ENCODE measurements at regions not wholly inside any gene's neighbourhood (a gene's known extent, or its start where the extent isn't known, plus 50 kb on each side); places are given as distances from the start of the nearest gene placed in this dataset.

DNA sequence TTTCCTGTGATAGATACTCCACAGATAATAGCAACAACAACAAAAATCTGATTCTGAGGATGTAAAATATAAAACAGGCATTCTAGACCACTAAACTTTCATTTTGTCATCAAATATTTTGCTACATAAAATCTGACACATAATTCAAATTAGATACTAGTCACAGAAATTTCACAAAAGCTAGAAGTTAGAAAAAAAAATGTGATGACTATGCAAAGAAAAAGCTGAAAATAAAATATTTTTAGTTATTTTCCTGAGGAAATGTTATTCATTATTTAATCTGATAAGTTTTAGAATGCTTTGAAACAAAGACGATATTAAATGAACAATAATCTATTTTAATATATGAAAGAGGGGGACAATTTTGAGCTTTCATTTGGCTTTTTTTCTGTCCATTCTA, 357.2 kb downstream of the SLITRK6 start:
- intact Hi-C loops (cut with micrococcal nuclease; ENCODE audit: unreplicated experiment): no loop called here
- Histone ChIP-seq H3K9me3 (ENCODE audit: low read length) (no peaks in the 10 kb centered on the region), H3K79me2 (ENCODE audit: insufficient read depth, low read depth, low read length) (no peaks in the 10 kb centered on the region), H2AFZ (ENCODE audit: low read length) (no peak overlapping the region), H3K4me1 (ENCODE audit: insufficient read depth, low read length, poor library complexity, severe bottlenecking) (no peaks in the 10 kb centered on the region), H3K27ac (ENCODE audit: low read depth, low read length, poor library complexity, severe bottlenecking) (no peak overlapping the region), H3K9me2 (ENCODE audit: insufficient read depth, low read length) (no peaks in the 10 kb centered on the region), H3K4me3 (ENCODE audit: low read depth, low read length, poor library complexity, severe bottlenecking) (no peak overlapping the region), H3K36me3 (ENCODE audit: insufficient read depth, low read length) (no peaks in the 10 kb centered on the region), H3K4me2 (ENCODE audit: low read length) (no peak overlapping the region), H4K20me1 (ENCODE audit: insufficient read depth, low read length) (no peaks in the 10 kb centered on the region)
- CTCF ChIA-PET (ENCODE audit: unreplicated experiment): no interaction called here
- TF ChIP-seq, protein P1, sequence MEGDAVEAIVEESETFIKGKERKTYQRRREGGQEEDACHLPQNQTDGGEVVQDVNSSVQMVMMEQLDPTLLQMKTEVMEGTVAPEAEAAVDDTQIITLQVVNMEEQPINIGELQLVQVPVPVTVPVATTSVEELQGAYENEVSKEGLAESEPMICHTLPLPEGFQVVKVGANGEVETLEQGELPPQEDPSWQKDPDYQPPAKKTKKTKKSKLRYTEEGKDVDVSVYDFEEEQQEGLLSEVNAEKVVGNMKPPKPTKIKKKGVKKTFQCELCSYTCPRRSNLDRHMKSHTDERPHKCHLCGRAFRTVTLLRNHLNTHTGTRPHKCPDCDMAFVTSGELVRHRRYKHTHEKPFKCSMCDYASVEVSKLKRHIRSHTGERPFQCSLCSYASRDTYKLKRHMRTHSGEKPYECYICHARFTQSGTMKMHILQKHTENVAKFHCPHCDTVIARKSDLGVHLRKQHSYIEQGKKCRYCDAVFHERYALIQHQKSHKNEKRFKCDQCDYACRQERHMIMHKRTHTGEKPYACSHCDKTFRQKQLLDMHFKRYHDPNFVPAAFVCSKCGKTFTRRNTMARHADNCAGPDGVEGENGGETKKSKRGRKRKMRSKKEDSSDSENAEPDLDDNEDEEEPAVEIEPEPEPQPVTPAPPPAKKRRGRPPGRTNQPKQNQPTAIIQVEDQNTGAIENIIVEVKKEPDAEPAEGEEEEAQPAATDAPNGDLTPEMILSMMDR (conservative IDR thresholded peaks at IDR 0.05; ENCODE audit: low read length): no peak
- TF ChIP-seq EZH2phosphoT487 (IDR thresholded peaks at IDR 0.05; ENCODE audit: borderline replicate concordance, low read depth, low read length): no peak
- BruUV-seq (replicated peaks): no TSS peak
- POLR2A ChIA-PET: interaction anchor here (1.0 kb wide), 1 partner anchor 20 kb away, joined by 3 read pairs; no protein-coding TSS in a partner anchor
- no peak for DNase-seq (ENCODE audit: low spot score)

DNA sequence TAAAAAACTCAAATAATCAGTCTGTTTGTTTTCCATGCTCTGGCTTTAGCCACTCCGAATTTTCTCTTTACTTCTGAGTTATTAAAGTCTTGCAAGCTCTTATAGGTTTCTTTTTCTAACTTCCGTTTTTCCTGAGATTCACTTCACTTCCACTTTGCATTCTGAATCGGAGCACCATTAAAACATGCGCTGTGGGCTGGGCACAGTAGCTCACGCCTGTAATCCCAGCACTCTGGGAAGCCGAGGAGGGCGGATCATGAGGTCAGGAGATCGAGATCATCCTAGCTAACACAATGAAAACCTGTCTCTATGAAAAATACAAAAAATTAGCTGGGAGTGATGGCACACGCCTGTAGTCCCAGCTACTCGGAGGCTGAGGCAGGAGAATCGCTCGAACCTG, 357.9 kb downstream of the SLITRK6 start:
- Histone ChIP-seq H3K27ac (ENCODE audit: low read depth, low read length, poor library complexity, severe bottlenecking) (no peak overlapping the region), H4K20me1 (ENCODE audit: insufficient read depth, low read length) (no peaks in the 10 kb centered on the region), H3K79me2 (ENCODE audit: insufficient read depth, low read depth, low read length) (no peaks in the 10 kb centered on the region), H3K4me2 (ENCODE audit: low read length) (no peak overlapping the region), H2AFZ (ENCODE audit: low read length) (no peak overlapping the region), H3K4me1 (ENCODE audit: insufficient read depth, low read length, poor library complexity, severe bottlenecking) (no peaks in the 10 kb centered on the region), H3K9me3 (ENCODE audit: low read length) (no peaks in the 10 kb centered on the region), H3K9me2 (ENCODE audit: insufficient read depth, low read length) (no peaks in the 10 kb centered on the region), H3K36me3 (ENCODE audit: insufficient read depth, low read length) (no peaks in the 10 kb centered on the region), H3K4me3 (ENCODE audit: low read depth, low read length, poor library complexity, severe bottlenecking) (no peak overlapping the region)
- no peak for TF ChIP-seq EZH2phosphoT487 (IDR thresholded peaks at IDR 0.05; ENCODE audit: borderline replicate concordance, low read depth, low read length)
- TF ChIP-seq, protein P1 (conservative IDR thresholded peaks at IDR 0.05; ENCODE audit: low read length): no peak
- no TSS peak for BruUV-seq (replicated peaks)
- no peak for DNase-seq (ENCODE audit: low spot score)
- intact Hi-C loops (cut with micrococcal nuclease; ENCODE audit: unreplicated experiment): no loop called here
- ChIA-PET POLR2A (interaction anchor here (0.6 kb wide), 1 partner anchor 333 kb away, joined by 3 read pairs; no protein-coding TSS in a partner anchor), CTCF (ENCODE audit: unreplicated experiment) (interaction anchor here (0.6 kb wide), 1 partner anchor 330 kb away, joined by 3 read pairs; no protein-coding TSS in a partner anchor)

DNA sequence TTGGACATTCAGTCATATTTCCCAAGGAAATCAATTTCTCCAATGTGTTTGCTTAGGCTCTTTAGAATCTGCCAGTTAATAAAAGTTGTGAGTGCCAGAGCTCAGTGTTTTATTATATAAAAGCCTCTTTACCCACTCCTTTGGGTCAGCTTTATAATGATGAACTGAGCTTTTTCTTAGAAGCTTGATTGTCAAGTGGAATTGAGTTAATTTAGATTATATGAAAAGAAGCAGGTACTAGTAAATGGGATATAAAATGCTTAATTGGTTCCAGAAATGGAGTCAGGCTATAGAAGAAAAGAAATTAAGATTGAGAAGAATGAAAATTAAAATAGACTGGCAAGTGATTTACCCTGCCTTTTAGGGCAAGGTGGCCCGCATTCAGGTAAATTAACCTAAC, 363.2 kb downstream of the SLITRK6 start:
- no peak overlapping the region for H2AFZ ChIP-seq (ENCODE audit: low read length)
- DNase-seq (ENCODE audit: low spot score): no peak
- TF ChIP-seq, protein P1 (conservative IDR thresholded peaks at IDR 0.05; ENCODE audit: low read length): no peak
- no peak for TF ChIP-seq EZH2phosphoT487 (IDR thresholded peaks at IDR 0.05; ENCODE audit: borderline replicate concordance, low read depth, low read length)
- H3K79me2 ChIP-seq (ENCODE audit: insufficient read depth, low read depth, low read length): no peaks in the 10 kb centered on the region
- no peaks in the 10 kb centered on the region; the same call in 1 of the 2 replicates for H3K9me3 ChIP-seq (ENCODE audit: low read length)
- H3K4me1 ChIP-seq (ENCODE audit: insufficient read depth, low read length, poor library complexity, severe bottlenecking): no peaks in the 10 kb centered on the region
- no peaks in the 10 kb centered on the region for H4K20me1 ChIP-seq (ENCODE audit: insufficient read depth, low read length)
- H3K27ac ChIP-seq (ENCODE audit: low read depth, low read length, poor library complexity, severe bottlenecking): no peak overlapping the region
- no peak overlapping the region for H3K4me2 ChIP-seq (ENCODE audit: low read length)
- no peak overlapping the region for H3K4me3 ChIP-seq (ENCODE audit: low read depth, low read length, poor library complexity, severe bottlenecking)
- no peaks in the 10 kb centered on the region for H3K36me3 ChIP-seq (ENCODE audit: insufficient read depth, low read length)
- no peaks in the 10 kb centered on the region for H3K9me2 ChIP-seq (ENCODE audit: insufficient read depth, low read length)
- intact Hi-C loops (cut with micrococcal nuclease; ENCODE audit: unreplicated experiment): no loop called here
- POLR2A ChIA-PET: interaction anchor here (1.0 kb wide), 1 partner anchor 32 kb away, joined by 3 read pairs; no protein-coding TSS in a partner anchor
- CTCF ChIA-PET (ENCODE audit: unreplicated experiment): no interaction called here
- no TSS peak for BruUV-seq (replicated peaks)
